Skin epidermis (tissue), 12 donors: ENCODE measurements at regions not wholly inside any gene's neighbourhood (a gene's known extent, or its start where the extent isn't known, plus 50 kb on each side); places are given as distances from the start of the nearest gene placed in this dataset.
A peak's percentile ranks its signal among the peaks of the same experiment; 100 is the strongest.

Experiments used
- H3K27ac ChIP-seq, 21 experiments: fragments of 200-600 bp; sonication (generic) in 11 of 21; one replicate each; pipeline ENCODE4 v1.5.0; 2020; ENCODE audit warnings: mild to moderate bottlenecking in 3 of 21, inconsistent platforms in 2 of 21, moderate library complexity in 2 of 21
- H3K4me3 ChIP-seq, 7 experiments: fragments of 200-600 bp; sonication (generic) in 2 of 7; one replicate each; pipeline ENCODE4 v1.5.0; 2020; ENCODE audit warnings: inconsistent platforms in 2 of 7, mild to moderate bottlenecking in 2 of 7, moderate library complexity in 1 of 7

DNA sequence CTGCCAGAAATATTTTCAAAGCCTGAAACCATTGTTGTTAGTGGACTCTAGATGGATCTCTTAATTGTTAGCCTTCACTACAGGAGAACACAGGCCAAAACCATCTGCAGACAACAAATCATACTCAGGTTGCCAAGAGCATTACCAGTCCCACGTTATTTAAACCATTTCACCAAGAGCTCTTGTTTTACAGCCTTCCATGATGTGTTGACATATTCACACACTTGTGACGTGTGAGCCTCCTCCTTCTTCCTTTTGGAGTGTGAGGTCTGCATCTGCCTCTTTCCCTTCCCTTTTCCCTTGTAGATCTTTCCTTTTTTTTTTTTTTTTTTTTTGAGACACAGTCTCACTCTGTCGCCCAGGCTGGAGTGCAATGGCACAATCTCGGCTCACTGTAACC is 279.0 kb downstream of the AUH start:
- no peak overlapping the region for H3K27ac ChIP-seq
- no peak overlapping the region for H3K4me3 ChIP-seq

DNA sequence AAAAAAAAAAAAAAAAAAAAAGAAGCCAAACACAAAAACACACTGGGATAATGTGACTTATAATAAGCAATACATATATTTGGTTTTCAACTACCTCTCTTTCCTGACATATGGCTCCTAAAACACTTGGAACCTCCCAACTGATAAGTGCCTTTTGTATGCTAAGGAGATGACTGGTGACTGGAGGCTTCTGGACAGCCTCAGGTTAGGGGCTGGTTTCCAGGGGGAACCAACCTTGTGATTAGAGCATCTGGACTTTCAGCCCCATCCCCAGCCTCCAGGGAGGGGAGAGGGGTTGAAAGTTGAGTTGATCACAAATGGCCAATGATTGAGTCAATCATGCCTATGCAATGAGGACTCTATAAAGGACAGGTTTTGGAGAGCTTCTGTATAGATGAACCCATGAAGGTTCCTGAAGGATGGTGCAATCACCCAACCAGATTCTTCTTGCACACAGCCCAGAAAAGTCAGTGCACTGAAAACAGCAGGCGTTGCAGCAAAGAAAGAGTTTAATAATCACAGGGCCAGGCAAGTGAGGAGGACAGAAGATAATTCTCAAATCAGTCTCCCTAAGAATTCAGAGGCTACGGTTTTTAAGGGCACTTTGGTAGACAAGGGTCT is 276.7 kb downstream of the AUH start:
- Histone ChIP-seq H3K4me3 (no peak overlapping the region), H3K27ac (no peak overlapping the region)

DNA sequence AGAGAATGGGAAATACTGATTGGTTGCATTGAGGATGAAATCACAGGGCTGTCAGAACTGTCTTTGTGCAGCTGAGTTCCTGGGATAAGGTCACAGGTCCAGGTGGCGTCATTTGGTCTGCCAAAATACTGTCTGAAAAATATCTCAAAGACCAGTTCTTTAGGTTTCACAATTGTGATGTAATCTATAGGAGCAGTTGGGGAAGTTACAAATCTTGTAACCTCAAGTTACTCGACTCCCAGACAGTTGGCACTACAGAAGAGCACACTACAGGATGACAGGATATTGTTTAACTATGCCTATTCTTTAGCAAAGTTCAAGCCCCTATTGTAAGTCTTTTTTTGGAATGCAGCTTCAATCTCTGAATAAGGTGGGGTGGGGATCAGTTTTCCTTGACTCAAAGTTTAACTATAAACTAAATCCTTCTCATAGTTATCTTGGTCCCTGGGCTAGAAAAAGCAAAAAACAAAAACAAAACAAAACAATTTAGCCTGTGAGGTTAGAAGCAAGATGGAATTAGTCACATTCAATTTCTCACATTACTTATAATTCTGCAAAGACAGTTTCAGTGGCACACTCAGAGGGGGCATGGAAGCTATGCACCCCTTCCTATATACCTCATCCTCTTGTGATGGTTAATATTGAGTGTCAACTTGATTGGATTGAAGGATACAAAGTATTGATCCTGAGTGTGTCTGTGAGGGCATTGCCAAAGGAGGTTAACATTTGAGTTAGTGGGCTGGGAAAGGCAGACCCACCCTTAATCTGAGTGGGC is 276.0 kb downstream of the AUH start:
- no peak overlapping the region for H3K27ac ChIP-seq
- no peak overlapping the region for H3K4me3 ChIP-seq

DNA sequence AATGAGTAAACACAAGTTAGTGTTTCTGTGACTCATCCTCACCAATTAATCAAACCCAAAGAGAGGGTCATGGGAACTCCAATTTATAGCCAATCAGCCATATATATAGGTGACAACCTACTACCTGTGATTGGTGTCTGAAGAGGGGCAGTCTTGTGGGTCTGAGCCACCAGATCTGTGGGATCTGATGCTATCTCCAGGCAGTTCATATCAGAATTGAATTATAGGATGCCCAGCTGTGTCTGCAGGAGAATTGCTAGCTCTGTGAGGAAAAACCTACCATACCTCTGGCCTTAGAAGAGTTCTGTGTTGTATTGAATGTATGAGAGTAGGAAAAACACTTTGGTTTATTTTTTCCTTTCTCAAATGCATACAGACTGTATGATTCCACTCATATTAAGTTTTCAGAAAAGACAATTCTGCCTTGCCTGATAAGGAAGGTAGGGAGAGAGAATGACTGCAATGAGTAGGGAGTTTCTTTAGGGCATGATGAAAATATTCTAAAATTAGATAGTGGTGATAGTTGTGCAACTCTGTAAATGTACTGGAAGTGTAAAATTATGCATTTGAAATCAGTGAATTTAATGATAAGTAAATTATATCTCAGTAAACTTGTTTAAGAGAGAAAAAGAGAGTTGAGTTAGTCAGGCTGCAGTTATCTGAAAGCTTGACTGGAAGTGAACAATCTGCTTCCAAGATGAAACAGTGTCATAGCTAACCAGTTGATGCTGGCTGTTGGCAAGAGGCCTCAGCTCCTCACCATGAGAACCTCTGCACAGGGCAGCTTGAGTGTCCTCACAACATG is 274.9 kb downstream of the AUH start:
- Histone ChIP-seq H3K27ac (no peak overlapping the region), H3K4me3 (no peak overlapping the region)

DNA sequence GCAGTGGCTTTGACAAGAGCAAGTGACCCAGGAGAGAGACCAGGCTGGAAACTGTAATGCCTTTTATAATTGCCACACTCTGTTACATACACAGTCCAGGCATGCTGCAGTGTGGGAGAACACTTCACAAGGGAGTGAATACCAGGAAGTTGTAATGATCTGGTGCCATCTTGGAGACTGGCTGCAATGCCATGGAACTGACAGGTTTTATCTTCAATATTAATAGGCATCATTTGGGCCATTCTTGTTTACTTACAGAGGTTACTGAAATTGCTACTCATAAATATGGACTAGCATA is 274.3 kb downstream of the AUH start:
- Histone ChIP-seq H3K27ac (no peak overlapping the region), H3K4me3 (no peak overlapping the region)

DNA sequence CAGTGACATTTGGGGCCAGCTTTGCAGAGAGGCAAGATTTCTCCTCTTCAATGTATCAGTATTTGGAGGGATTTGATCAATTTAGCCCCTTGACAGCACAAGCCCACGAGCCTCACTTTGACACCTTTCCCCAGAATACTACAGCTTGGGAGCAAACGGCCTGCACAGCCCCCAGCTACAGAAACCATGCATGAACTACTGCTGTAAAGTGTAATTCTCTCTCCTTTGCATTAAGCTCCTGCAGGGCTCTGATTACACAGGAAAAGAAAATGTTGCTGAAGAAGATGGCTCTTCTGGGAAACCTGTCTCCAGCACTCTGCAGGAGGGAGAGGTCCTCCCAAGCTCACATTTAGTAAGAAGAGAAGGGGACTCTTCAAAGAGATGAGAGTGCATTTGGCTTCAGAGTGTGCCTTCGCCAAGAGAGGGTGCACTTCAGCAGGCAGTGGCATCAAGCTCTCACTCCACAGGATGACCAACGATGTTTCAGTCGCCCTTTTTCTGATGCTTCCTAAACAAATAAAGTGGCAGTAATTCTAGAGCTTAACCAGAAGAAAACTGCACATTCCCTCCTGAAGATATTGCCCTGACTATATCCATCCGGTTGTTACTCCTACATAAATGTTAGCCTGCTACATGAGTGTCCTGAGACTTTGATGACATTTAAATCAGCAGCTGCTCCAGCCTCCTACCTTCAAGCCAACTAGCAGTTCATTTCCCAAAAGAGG is 272.2 kb downstream of the AUH start:
- Histone ChIP-seq H3K4me3 (no peak overlapping the region), H3K27ac (no peak overlapping the region)

DNA sequence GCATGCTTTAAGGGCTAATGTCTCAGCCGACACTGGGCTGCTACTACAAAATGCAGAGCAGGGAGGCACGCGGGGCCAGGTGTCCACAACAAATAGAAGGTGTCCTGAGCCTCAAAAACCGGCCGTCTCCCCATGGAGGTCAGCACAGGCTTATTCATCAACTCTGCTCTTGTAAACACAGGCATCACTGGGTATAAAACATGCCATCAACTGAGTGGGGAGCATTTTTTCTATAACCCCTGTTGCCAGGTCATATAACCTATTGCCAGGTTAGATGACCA is 271.6 kb downstream of the AUH start:
- Histone ChIP-seq H3K27ac (no peak overlapping the region), H3K4me3 (no peak overlapping the region)

DNA sequence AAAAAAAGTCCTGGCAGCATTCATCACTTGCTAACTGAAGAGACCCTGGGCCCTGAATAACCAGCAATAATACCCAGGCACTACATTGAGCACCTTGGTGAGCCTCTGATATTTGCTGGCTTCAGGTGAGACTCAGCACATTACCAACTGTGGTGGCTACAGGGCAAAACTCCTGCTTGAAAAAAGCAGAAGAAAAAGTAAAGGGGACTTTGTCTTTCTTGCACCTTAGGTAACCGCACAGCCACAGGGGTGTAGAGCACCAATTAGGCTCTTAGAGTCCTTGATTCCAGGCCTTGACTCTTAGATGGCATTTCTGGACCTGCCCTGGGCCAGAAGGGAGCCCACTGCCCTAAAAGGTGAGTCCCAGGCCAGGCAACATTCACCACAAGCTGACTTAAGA is 269.5 kb downstream of the AUH start:
- no peak overlapping the region for H3K27ac ChIP-seq
- no peak overlapping the region for H3K4me3 ChIP-seq

DNA sequence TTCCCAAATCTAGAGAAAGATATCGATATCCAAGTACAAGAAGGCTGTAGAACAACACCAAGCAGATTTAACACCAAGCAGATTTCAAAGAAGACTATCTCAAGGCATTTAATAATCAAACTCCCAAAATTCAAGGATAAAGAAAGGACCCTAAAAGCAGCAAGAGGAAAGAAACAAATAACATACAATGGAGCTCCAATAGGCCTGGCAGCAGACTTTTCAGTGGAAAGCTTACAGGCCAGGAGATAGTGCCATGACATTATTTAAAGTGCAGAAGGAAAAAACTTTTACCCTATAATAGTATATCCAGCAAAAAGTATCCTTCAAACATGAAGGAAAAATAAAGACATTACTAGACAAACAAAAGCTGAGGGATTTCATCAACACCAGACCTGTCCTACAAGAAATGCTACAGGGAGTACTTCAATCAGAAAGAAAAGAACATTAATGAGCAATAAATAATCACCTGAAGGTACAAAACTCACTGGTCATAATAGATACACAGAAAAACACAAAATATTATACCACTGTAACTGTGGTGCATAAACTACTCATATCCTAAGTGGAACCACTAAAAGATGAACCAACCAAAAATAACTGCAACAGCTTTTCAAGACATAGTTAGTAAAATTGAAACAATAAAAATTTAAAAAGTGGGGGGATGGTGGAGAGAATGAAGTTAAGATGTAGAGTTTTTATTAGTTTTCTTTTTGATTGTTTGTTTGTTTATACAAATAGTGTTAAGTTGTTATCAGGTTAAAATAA is 267.2 kb downstream of the AUH start:
- H3K27ac ChIP-seq, result no peak overlapping the region
- no peak overlapping the region for H3K4me3 ChIP-seq

DNA sequence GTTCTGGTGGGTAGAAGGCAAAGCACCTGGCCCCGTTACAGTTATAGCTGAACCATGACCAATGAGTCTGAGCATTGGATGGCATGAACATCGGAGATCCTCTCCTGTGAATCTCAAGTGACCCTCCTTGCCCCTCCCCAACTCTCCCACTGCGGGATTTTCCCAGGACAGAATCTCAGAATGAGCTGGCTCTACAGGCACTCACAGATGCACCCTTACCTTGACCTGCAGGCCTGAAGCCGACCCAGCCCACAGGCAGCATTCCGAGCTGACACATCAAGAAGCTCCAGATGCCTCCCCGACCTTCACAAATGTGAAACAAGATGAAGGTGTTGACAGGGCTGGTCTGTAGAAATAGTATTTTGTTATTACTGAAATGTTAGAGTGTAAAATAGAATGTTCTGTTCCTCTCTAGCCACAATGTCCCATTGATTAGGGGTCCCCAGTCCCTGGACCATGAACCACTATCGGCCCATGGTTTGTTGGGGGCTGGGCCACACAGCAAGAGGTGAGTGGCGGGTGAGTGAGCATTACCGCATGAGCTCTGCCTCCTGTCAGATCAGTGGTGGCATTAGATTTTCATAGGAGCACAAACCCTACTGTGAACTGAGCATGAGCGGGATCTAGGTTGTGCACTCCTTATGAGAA is 263.4 kb downstream of the AUH start:
- H3K27ac ChIP-seq, result no peak overlapping the region
- H3K4me3 ChIP-seq, result no peak overlapping the region

DNA sequence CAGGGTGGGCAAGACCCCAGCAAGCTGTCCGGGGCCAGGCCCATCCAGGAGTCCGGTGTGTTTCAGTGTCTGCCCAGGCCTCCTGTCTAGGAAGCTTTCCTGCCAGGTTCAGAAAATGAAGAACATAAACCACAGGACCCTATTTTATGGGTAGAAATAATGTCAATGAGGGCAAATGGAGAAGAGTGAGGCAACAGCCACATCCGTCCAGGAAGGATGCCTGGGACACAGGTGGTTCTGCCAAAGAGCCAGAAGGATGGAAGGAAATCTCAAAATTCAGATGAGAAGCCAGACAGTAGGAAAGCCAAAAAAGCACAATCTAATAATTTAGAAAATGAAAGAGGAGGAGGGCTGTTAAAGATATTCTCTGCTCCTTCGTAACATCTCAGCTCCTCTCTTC is 262.3 kb downstream of the AUH start:
- H3K27ac ChIP-seq, result peak overlapping the region in 2 of 21 experiments; percentile 8 to 11
- H3K4me3 ChIP-seq, result no peak overlapping the region

DNA sequence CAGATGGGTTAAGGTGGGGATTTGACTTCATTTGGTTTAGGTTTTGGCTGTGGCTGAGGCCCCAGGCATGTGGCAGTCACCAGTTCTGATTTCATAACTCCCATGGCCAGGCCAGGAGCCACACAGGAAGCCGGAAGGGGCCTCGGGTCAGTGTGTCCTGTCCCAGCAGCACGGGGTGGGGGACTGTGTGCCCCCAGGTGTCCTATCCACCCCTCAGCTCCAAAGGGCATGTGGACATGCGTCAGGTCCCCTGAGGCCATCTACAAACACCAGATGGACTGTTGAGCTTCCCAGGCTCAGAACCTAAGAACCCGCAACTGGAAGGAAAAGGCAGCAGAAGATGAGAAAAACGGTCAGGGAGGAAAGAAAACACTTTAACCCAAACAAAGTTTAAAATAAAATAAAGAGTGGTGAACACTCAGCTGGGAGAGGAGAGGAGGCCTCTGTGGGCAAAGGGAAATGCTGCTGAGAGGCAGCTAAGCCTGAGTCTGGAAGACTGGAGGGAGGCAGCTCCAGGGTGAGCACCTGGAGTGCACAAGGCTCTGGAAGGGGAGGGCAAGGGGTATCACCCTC is 260.8 kb downstream of the AUH start:
- Histone ChIP-seq H3K4me3 (no peak overlapping the region), H3K27ac (peak overlapping the region in 8 of 21 experiments; percentile 14 to 59 (median 48))

DNA sequence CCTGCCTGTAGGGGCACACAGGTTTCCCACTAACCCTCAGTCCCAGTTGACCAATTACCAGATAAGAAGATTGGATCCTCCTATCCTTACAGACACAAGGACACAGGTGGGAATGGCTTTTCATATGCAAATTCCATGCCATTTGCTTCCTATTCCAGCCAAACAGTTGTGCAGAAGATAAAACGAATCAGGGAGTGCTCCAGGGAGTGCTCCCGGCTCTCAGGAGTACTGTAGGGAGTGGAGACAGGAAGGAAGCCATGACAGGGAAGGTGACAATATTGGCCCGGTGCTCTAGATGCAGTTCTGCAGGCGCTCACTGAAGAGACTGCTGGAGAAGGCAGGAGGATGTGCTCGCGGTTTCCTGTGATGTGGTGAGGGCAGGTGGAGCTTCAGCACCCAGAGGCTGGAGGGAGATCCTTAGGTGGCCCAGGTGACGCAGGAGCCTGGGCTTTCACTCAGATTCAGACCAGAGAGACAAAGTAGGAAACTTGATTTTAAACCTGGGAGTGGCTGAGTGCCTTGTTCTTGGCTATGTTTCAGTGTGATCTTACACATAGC is 260.0 kb downstream of the AUH start:
- H3K27ac ChIP-seq, result peak overlapping the region in 5 of 21 experiments; percentile 14 to 59 (median 55)
- H3K4me3 ChIP-seq, result no peak overlapping the region

DNA sequence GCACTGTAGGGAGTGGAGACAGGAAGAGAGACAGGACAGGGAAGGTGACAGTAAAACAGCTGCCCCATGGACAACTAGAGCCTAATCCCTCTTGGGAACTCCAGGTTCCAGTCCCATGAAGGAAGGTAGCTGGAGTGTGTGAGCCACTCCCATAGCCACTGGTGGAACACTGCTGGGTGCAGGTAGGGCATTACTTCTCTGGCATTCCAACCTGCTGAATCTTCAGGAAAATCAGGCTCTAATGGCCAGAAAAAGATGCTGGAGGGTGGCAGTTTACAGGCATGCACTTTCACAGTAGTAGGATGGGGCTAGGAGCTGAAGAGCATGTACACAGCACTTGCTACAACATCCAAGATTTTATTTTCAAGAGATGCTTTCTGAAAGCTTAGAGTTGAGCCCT is 259.4 kb downstream of the AUH start:
- Histone ChIP-seq H3K4me3 (no peak overlapping the region), H3K27ac (no peak overlapping the region)

DNA sequence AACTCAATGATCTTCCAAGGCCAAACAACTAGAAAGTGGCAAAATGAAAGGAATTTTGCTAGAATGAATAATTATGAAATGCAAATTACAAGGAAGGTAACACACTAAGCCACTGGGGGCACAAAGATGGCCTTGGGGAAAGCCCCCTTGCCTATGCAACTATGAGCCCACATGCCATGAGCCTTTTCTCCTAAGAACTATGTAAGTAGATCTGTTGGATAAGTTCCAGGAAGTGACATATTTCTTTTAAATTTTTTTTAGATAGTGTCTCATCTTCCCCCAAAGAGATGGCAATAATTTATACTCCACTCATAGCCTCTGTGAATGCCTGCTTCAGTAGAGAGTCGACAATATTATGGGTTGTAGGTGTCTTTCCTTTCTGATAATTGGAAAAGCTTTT is 257.8 kb downstream of the AUH start:
- H3K27ac ChIP-seq, result no peak overlapping the region
- H3K4me3 ChIP-seq, result no peak overlapping the region

DNA sequence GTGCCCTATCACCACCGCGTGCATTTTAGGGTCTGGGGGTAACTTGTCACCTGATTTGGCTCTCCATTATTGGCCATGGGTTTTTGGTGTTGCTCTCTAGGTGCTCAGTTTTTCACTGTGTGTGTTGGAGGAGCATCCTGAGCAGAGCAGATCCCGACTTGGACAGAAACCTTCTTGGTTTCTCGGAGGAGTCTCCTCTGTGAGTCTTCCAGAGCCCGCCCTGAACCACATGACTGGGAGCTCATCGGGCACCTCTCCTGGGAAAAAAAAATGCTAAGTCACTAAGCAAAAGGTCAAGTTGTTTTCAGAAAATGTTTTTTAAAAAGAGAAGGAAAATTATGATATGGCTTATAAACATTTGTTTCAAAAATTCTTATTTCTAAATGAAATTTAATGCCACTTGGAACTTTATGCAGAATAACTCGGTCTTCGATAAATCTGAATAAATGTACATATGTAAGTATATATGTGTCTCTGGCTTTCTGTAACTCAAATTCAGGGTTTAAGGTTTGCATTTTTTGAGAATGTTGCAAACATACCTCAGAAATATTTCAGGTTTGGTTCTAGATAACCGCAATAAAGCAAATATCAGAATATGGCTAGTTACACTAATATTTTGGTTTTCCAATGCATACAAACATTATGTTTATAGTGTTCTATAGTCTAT is 255.2 kb downstream of the AUH start:
- H3K4me3 ChIP-seq, result no peak overlapping the region
- peak overlapping the region in 1 of 21 experiments; percentile 45 for H3K27ac ChIP-seq

DNA sequence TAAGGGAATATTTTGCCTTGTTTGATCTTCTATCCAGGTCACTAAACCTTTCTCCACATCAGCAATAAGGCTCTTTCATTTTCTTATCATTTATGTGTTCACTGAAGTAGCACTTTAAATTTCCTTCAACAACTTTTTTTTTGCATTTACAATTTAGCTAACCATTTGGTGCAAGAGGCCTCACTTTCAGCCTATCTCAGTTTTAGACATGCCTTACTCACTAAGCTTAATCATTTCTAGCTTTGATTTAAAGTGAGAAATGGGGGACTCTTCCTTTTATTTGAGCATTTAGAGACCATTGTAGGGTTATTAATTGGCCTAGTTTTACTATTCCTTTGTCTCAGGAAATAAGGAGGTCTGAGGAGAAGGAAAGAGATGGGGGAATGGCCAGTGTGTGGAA is 250.5 kb downstream of the AUH start:
- H3K4me3 ChIP-seq, result no peak overlapping the region

DNA sequence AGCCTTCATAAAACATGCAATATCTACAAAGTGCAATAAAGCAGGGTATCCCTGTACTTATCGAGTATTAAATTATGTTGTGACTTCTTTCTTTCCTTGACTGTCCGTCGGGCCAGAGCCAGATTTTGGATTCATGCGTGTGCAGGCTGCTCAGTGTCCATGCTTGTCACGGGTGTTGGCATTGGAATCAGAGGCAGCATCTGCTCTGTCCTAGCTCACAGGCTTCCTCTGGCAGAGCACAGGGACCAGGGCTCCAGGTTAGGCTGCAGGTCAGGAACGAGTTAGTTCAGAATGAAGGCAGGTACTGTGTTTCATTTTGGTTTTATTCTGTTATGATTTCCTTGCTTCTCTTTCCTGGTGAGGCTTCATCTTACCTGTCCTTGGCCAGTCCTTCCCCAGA is 249.8 kb downstream of the AUH start:
- Histone ChIP-seq H3K4me3 (no peak overlapping the region), H3K27ac (no peak overlapping the region)

More for the DNA sequence above, 250.5 kb downstream of the AUH start:
- H3K27ac ChIP-seq, result no peak overlapping the region
